ENCODE measurements at regions not wholly inside any gene's neighbourhood (a gene's known extent, or its start where the extent isn't known, plus 50 kb on each side); places are given as distances from the start of the nearest gene placed in this dataset.

DNA sequence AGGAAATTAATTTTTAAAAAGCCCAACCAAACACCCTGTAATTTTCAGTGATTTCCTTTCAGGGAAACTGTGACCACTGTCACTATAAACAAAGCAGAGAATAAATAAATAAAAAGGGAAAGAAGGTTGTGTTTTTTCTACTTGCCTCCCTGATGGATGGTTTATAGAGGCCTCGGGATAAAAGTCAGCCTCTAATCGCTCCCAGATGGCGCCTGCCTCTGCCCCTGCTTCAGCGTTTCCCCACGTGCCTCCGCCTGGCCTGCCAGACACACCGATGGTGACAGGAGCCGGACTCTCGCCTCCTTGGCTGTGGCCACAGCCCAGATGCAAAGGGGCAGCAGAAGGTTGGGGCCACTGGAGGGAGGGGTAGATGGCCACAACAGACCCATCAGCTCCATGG, 327.7 kb downstream of the CDC5L start:
- TF ChIP-seq, protein P1, sequence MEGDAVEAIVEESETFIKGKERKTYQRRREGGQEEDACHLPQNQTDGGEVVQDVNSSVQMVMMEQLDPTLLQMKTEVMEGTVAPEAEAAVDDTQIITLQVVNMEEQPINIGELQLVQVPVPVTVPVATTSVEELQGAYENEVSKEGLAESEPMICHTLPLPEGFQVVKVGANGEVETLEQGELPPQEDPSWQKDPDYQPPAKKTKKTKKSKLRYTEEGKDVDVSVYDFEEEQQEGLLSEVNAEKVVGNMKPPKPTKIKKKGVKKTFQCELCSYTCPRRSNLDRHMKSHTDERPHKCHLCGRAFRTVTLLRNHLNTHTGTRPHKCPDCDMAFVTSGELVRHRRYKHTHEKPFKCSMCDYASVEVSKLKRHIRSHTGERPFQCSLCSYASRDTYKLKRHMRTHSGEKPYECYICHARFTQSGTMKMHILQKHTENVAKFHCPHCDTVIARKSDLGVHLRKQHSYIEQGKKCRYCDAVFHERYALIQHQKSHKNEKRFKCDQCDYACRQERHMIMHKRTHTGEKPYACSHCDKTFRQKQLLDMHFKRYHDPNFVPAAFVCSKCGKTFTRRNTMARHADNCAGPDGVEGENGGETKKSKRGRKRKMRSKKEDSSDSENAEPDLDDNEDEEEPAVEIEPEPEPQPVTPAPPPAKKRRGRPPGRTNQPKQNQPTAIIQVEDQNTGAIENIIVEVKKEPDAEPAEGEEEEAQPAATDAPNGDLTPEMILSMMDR (IDR thresholded peaks at IDR 0.05) = no peak
- no peaks in the 10 kb centered on the region for H3K4me1 Mint-ChIP-seq (ENCODE audit: low read depth)
- H3K27me3 Mint-ChIP-seq (ENCODE audit: low read depth) = peaks cover 6% of the 10 kb centered on the region
- H3K36me3 Mint-ChIP-seq (ENCODE audit: low read depth) = no peaks in the 10 kb centered on the region
- no peak overlapping the region for H3K27ac Mint-ChIP-seq (ENCODE audit: unreplicated experiment)
- H3K9me3 Mint-ChIP-seq (ENCODE audit: low read depth) = no peaks in the 10 kb centered on the region
- no peak overlapping the region for H3K4me3 Mint-ChIP-seq (ENCODE audit: unreplicated experiment)
- no peak for DNase-seq (ENCODE audit: low spot score)

GRCh38 chr6:44715925-44716324, 328.4 kb downstream of the CDC5L start:
- Mint-ChIP-seq H3K27me3 (ENCODE audit: low read depth) (peaks cover 6% of the 10 kb centered on the region), H3K36me3 (ENCODE audit: low read depth) (no peaks in the 10 kb centered on the region), H3K9me3 (ENCODE audit: low read depth) (no peaks in the 10 kb centered on the region), H3K4me3 (ENCODE audit: unreplicated experiment) (no peak overlapping the region), H3K27ac (ENCODE audit: unreplicated experiment) (no peak overlapping the region), H3K4me1 (ENCODE audit: low read depth) (no peaks in the 10 kb centered on the region)
- TF ChIP-seq, protein P1 (IDR thresholded peaks at IDR 0.05) = no peak
- DNase-seq (ENCODE audit: low spot score) = no peak

GRCh38 chr6:44717431-44717830, 329.9 kb downstream of the CDC5L start:
- DNase-seq (ENCODE audit: low spot score) = no peak
- Mint-ChIP-seq H3K4me1 (ENCODE audit: low read depth) (no peaks in the 10 kb centered on the region), H3K9me3 (ENCODE audit: low read depth) (no peaks in the 10 kb centered on the region), H3K36me3 (ENCODE audit: low read depth) (no peaks in the 10 kb centered on the region), H3K4me3 (ENCODE audit: unreplicated experiment) (no peak overlapping the region), H3K27me3 (ENCODE audit: low read depth) (peaks cover 6% of the 10 kb centered on the region), H3K27ac (ENCODE audit: unreplicated experiment) (no peak overlapping the region)
- TF ChIP-seq, protein P1 (IDR thresholded peaks at IDR 0.05) = no peak

DNA sequence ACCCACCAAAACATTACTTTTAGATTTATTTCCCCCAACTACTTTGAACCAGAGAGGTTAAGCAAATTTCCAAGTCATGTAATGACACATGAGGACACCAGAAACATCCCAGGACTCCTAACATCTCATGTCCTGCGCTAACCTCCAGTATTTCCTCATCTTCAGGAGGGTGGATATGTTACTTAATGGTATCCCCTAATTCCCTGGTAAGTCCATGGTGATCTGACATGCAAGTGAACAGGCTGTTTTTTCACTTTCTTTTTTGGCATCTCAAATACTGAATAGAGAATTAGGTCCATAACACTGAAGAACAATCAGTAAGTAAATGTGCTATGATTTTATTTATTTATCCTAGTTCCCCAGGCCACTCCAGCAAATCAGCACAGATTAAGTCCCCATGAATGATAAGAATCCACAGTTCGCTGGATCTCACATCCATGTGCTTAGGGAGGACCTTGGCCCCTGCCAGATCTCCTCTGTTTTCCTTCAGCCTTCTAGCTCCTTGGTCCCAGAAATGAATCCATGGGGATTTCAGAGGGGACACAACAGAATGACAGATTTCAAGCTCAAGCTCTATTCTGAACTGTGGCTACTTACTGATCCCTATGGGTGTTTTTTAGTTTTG, 334.6 kb downstream of the CDC5L start:
- no peaks in the 10 kb centered on the region for H3K4me1 Mint-ChIP-seq (ENCODE audit: low read depth)
- H3K4me3 Mint-ChIP-seq (ENCODE audit: unreplicated experiment) = no peak overlapping the region
- H3K27ac Mint-ChIP-seq (ENCODE audit: unreplicated experiment) = no peak overlapping the region
- H3K27me3 Mint-ChIP-seq (ENCODE audit: low read depth) = peaks cover 2% of the 10 kb centered on the region
- no peaks in the 10 kb centered on the region for H3K36me3 Mint-ChIP-seq (ENCODE audit: low read depth)
- TF ChIP-seq, protein P1 (IDR thresholded peaks at IDR 0.05) = no peak
- H3K9me3 Mint-ChIP-seq (ENCODE audit: low read depth) = no peaks in the 10 kb centered on the region
- DNase-seq (ENCODE audit: low spot score) = no peak

GRCh38 chr6:44722736-44723135, 335.2 kb downstream of the CDC5L start:
- no peaks in the 10 kb centered on the region for H3K36me3 Mint-ChIP-seq (ENCODE audit: low read depth)
- H3K27ac Mint-ChIP-seq (ENCODE audit: unreplicated experiment) = no peak overlapping the region
- TF ChIP-seq, protein P1 (IDR thresholded peaks at IDR 0.05) = no peak
- H3K4me3 Mint-ChIP-seq (ENCODE audit: unreplicated experiment) = no peak overlapping the region
- peaks cover 2% of the 10 kb centered on the region for H3K27me3 Mint-ChIP-seq (ENCODE audit: low read depth)
- no peak for DNase-seq (ENCODE audit: low spot score)
- no peaks in the 10 kb centered on the region for H3K4me1 Mint-ChIP-seq (ENCODE audit: low read depth)
- no peaks in the 10 kb centered on the region for H3K9me3 Mint-ChIP-seq (ENCODE audit: low read depth)

All from chondrocyte (in vitro differentiated cells).